B cell (primary cell): ENCODE measurements at regions not wholly inside any gene's neighbourhood (a gene's known extent, or its start where the extent isn't known, plus 50 kb on each side); places are given as distances from the start of the nearest gene placed in this dataset.

Experiments
- ATAC-seq: fragments of 200-7000 bp; cut with Tn5 transposase; one replicate; pipeline ENCODE4 v1.10.0; 2021; ENCODE audit warnings: low read depth, mild to moderate bottlenecking, moderate number of reproducible peaks, moderate library complexity
- CTCF ChIA-PET: fragments of 350-600 bp; sonication (Branson Sonifier 250); formaldehyde crosslinking; loops from one replicate; lab custom pipeline; 2021; ENCODE audit warnings: antibody characterized with exemption, inconsistent platforms; lab: Charles Lee
- POLR2A ChIA-PET: fragments of 350-600 bp; sonication (Branson Sonifier 250); formaldehyde crosslinking; loops from one replicate; lab custom pipeline; 2021; ENCODE audit warnings: antibody characterized with exemption; lab: Charles Lee
- DNase-seq: peaks from one replicate; pipeline ENCODE4 v3.0.0; 2013
- H2AFZ ChIP-seq: 2 replicates; pipeline ENCODE4 v1.6.1; 2012; ENCODE audit warnings: mild to moderate bottlenecking, low read depth, low read length; ENCODE audit not compliant: insufficient read depth, poor library complexity, severe bottlenecking
- H3K27ac ChIP-seq, 2 donors: 1 replicate in 1 of 2; 2 replicates in 1 of 2; pipeline ENCODE4 v1.5.1; 2012 to 2013; ENCODE audit warnings: low read length in 2 of 2, mild to moderate bottlenecking in 2 of 2, moderate library complexity in 1 of 2
- H3K27me3 ChIP-seq, 4 experiments: fragments of 200-600 bp in 1 of 4; sonication (generic) in 1 of 4; replicated peaks in 1 of 4; 1 replicate in 2 of 4; 2 replicates in 2 of 4; pipeline versions ENCODE4 v1.6.1 to v1.7.0; 2013 to 2016; ENCODE audit warnings: low read length in 3 of 4, mild to moderate bottlenecking in 2 of 4, mixed read lengths in 1 of 4, moderate library complexity in 1 of 4; ENCODE audit not compliant: insufficient read depth in 4 of 4, control insufficient read depth in 3 of 4; ENCODE audit errors: control extremely low read depth in 1 of 4
- H3K36me3 ChIP-seq, 2 experiments: replicated peaks in 1 of 2; 1 replicate in 1 of 2; 2 replicates in 1 of 2; pipeline versions ENCODE4 v1.6.1 to v1.7.1; 2013; ENCODE audit warnings: low read length in 1 of 2; ENCODE audit not compliant: insufficient read depth in 2 of 2, control insufficient read depth in 1 of 2; ENCODE audit errors: control extremely low read depth in 1 of 2, extremely low read depth in 1 of 2
- H3K4me1 ChIP-seq, 2 donors: fragments of 200-600 bp in 1 of 2; sonication (generic) in 1 of 2; 1 replicate in 1 of 2; 2 replicates in 1 of 2; pipeline versions ENCODE4 v1.5.1 to v1.6.1; 2013 to 2017; ENCODE audit warnings: low read length in 2 of 2; ENCODE audit not compliant: control insufficient read depth in 2 of 2, insufficient read depth in 2 of 2
- H3K4me2 ChIP-seq: replicated peaks from 2 replicates; pipeline ENCODE3; 2012; ENCODE audit warnings: mild to moderate bottlenecking, low read depth, low read length; ENCODE audit not compliant: poor library complexity, severe bottlenecking
- H3K4me3 ChIP-seq, 5 experiments: fragments of 200-600 bp in 1 of 5; sonication (generic) in 1 of 5; 1 replicate in 3 of 5; 2 replicates in 2 of 5; pipeline versions ENCODE4 v1.5.1 to v1.7.0; 2011 to 2016; ENCODE audit warnings: low read length in 4 of 5, mild to moderate bottlenecking in 4 of 5, low read depth in 2 of 5, control low read depth in 1 of 5, moderate library complexity in 1 of 5; ENCODE audit not compliant: insufficient read depth in 1 of 5; ENCODE audit errors: control extremely low read depth in 1 of 5, extremely low read depth in 1 of 5
- H3K79me2 ChIP-seq: fragments of 200-600 bp; sonication (generic); one replicate; pipeline ENCODE4 v1.6.0; 2016; ENCODE audit warnings: low read length; ENCODE audit not compliant: control insufficient read depth, insufficient read depth
- H3K9ac ChIP-seq: fragments of 200-600 bp; sonication (generic); 2 replicates; pipeline ENCODE4 v1.6.1; 2017; ENCODE audit warnings: mild to moderate bottlenecking, low read length, moderate library complexity
- H3K9me3 ChIP-seq, 3 donors: one replicate each; pipeline versions ENCODE4 v1.6.1 to v1.7.1; 2013; ENCODE audit warnings: low read length in 2 of 3; ENCODE audit not compliant: control insufficient read depth in 2 of 3, insufficient read depth in 1 of 3; ENCODE audit errors: control extremely low read depth in 1 of 3
- H4K20me1 ChIP-seq: 2 replicates; pipeline ENCODE4 v1.6.0; 2012; ENCODE audit warnings: mild to moderate bottlenecking, low read length; ENCODE audit not compliant: insufficient read depth, control insufficient read depth, poor library complexity, severe bottlenecking
- H3K27ac Mint-ChIP-seq: one replicate; pipeline ENCODE4 v1.8.0; 2021; ENCODE audit warnings: mixed read lengths
- H3K27me3 Mint-ChIP-seq: one replicate; pipeline ENCODE4 v1.8.0; 2021; ENCODE audit warnings: mixed read lengths
- H3K4me1 Mint-ChIP-seq: one replicate; pipeline ENCODE4 v1.8.0; 2021; ENCODE audit warnings: mixed read lengths
- H3K4me3 Mint-ChIP-seq: one replicate; pipeline ENCODE4 v1.8.0; 2021; ENCODE audit warnings: mixed read lengths
- H3K9me3 Mint-ChIP-seq: one replicate; pipeline ENCODE4 v1.8.0; 2022; ENCODE audit warnings: mixed read lengths; ENCODE audit not compliant: insufficient read depth
- CTCF ChIP-seq: fragments of 200-600 bp; IDR thresholded peaks from one replicate; pipeline ENCODE4 v1.8.0; 2022; ENCODE audit warnings: antibody characterized with exemption, mild to moderate bottlenecking
- EZH2 ChIP-seq: IDR thresholded peaks from 2 replicates; pipeline ENCODE4 v1.6.1; 2012; ENCODE audit warnings: borderline replicate concordance, low read depth, mild to moderate bottlenecking, moderate library complexity, low read length; ENCODE audit not compliant: insufficient read depth, poor library complexity, severe bottlenecking
- WGBS: methylation state at CpG from one replicate; pipeline ENCODE4 v1.1.5; 2013; ENCODE audit warnings: missing lambda C conversion rate; ENCODE audit not compliant: insufficient coverage; 5-methylcytosine and 5-hydroxymethylcytosine counted together
- intact Hi-C: fragments of 100-400 bp; cut with micrococcal nuclease; formaldehyde crosslinking; loops from one replicate; pipeline ENCODE4 v1.10.0; 2022

DNA sequence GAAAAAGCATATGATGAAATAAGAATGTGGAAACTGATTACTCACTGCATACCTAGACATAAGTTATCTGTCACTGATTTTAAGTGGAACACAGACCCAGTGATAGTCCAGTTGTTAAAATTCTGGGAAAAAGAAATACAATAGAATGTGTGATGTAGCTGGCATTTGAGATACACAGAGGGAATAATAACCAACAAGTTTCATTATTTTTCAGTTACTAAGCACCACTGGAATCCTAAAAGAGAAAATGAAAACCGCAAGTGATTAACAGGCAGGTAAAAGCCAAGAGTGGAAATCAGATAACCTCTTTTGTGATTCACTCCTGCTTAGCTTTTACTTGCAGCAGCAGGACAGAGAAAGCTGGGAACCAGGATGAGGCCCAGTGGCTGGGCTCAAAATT is 994.0 kb upstream of the SEMA6A start:
- Histone ChIP-seq H3K27ac (no peak overlapping the region), H3K36me3 (no peaks in the 10 kb centered on the region), H4K20me1 (no peaks in the 10 kb centered on the region), H3K4me1 (no peaks in the 10 kb centered on the region), H3K9ac (no peak overlapping the region), H3K4me3 (no peak overlapping the region), H3K27me3 (no peaks in the 10 kb centered on the region), H2AFZ (no peak overlapping the region), H3K79me2 (no peaks in the 10 kb centered on the region), H3K9me3 (no peaks in the 10 kb centered on the region), H3K4me2 (no peak overlapping the region)
- ATAC-seq, result no peak
- intact Hi-C loops, result no loop called here
- ChIA-PET POLR2A (no interaction called here), CTCF (no interaction called here)
- TF ChIP-seq EZH2 (no peak), CTCF (no peak)
- no peaks in the 10 kb centered on the region for H3K4me1 Mint-ChIP-seq
- no peak for DNase-seq
- no peak overlapping the region for H3K27ac Mint-ChIP-seq
- H3K4me3 Mint-ChIP-seq, result no peak overlapping the region
- H3K27me3 Mint-ChIP-seq, result no peaks in the 10 kb centered on the region
- WGBS, result 80% methylated on average over 1 of the region's 1 CpG
- no peaks in the 10 kb centered on the region for H3K9me3 Mint-ChIP-seq

DNA sequence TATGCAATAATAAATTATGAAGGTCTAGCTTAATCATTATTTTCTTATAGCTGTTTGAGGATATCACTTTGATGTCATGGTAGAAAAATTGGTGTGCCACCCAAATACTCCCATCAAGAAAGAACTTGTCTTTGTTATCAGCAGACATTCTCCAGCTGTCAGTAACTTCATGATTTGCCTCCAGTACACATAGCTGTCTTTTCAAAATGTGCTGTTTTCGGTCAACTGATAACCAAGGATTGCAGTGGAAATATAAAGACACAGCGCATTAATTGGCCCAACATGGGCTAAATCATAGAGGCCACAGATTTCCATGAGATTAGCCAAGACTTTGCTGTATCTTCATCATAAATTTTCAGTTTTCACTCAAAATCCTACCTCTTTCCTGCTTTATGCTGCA is 993.5 kb upstream of the SEMA6A start:
- Mint-ChIP-seq H3K27me3 (no peaks in the 10 kb centered on the region), H3K9me3 (no peaks in the 10 kb centered on the region), H3K4me3 (no peak overlapping the region), H3K27ac (no peak overlapping the region), H3K4me1 (no peaks in the 10 kb centered on the region)
- no peaks in the 10 kb centered on the region for H4K20me1 ChIP-seq
- no peak overlapping the region for H3K4me3 ChIP-seq
- no peaks in the 10 kb centered on the region for H3K27me3 ChIP-seq
- ChIA-PET POLR2A (no interaction called here), CTCF (interaction anchor here (0.6 kb wide), 1 partner anchor 1471 kb away, joined by 4 read pairs; no protein-coding TSS in a partner anchor)
- H3K9me3 ChIP-seq, result no peaks in the 10 kb centered on the region
- no peaks in the 10 kb centered on the region for H3K4me1 ChIP-seq
- TF ChIP-seq EZH2 (no peak), CTCF (no peak)
- ATAC-seq (no peak), DNase-seq (no peak)
- intact Hi-C loops, result no loop called here
- H3K27ac ChIP-seq, result no peak overlapping the region
- no peak overlapping the region for H3K4me2 ChIP-seq
- 100% methylated on average over 2 of the region's 2 CpGs for WGBS
- H3K9ac ChIP-seq, result no peak overlapping the region
- H3K79me2 ChIP-seq, result no peaks in the 10 kb centered on the region
- no peak overlapping the region for H2AFZ ChIP-seq
- no peaks in the 10 kb centered on the region for H3K36me3 ChIP-seq
